ENCODE measurements at regions not wholly inside any gene's neighbourhood (a gene's known extent, or its start where the extent isn't known, plus 50 kb on each side); places are given as distances from the start of the nearest gene placed in this dataset.

DNA sequence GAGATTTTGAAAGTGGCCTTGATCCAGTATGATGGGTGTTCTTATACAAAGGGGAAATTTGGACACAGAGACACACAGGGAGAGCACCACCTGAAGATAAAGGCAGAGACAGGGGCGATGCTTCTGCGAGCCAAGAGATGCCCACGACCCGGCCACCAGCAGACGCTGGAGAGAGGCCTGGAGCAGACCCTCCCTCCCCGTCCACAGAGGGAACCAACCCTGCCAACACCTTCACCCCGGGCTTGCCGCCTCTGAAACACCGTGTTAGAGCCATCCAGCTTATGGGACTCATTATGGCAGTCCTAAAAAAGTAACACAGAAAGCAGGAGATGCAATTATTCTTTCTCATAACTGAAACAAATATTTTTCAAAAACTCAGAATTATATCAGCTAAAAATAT is 303.3 kb upstream of the SHH start:
- no peaks in the 10 kb centered on the region for H3K36me3 ChIP-seq (ENCODE audit: control insufficient read depth, insufficient read depth, low read length)
- H3K27me3 Mint-ChIP-seq (ENCODE audit: insufficient read depth, unreplicated experiment): peaks cover 4% of the 10 kb centered on the region
- no peak overlapping the region for H3K27ac Mint-ChIP-seq (ENCODE audit: unreplicated experiment)
- no peak for DNase-seq
- no peak overlapping the region for H3K4me3 Mint-ChIP-seq (ENCODE audit: unreplicated experiment)
- BruUV-seq (replicated peaks): no TSS peak
- H3K9me3 Mint-ChIP-seq (ENCODE audit: unreplicated experiment): no peaks in the 10 kb centered on the region
- H3K27me3 ChIP-seq (replicated peaks; ENCODE audit: control insufficient read depth, insufficient read depth, low read length): no peaks in the 10 kb centered on the region
- POLR2A ChIA-PET: no interaction called here
- TF ChIP-seq, protein P1, sequence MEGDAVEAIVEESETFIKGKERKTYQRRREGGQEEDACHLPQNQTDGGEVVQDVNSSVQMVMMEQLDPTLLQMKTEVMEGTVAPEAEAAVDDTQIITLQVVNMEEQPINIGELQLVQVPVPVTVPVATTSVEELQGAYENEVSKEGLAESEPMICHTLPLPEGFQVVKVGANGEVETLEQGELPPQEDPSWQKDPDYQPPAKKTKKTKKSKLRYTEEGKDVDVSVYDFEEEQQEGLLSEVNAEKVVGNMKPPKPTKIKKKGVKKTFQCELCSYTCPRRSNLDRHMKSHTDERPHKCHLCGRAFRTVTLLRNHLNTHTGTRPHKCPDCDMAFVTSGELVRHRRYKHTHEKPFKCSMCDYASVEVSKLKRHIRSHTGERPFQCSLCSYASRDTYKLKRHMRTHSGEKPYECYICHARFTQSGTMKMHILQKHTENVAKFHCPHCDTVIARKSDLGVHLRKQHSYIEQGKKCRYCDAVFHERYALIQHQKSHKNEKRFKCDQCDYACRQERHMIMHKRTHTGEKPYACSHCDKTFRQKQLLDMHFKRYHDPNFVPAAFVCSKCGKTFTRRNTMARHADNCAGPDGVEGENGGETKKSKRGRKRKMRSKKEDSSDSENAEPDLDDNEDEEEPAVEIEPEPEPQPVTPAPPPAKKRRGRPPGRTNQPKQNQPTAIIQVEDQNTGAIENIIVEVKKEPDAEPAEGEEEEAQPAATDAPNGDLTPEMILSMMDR (IDR thresholded peaks at IDR 0.05; ENCODE audit: insufficient read depth in 1 of 2, low read depth in 1 of 2, low read length in 1 of 2, severe bottlenecking in 1 of 2, unreplicated experiment in 1 of 2): no peak
- H3K36me3 Mint-ChIP-seq (ENCODE audit: insufficient read depth, unreplicated experiment): no peaks in the 10 kb centered on the region
- H3K4me1 ChIP-seq: no peaks in the 10 kb centered on the region
- intact Hi-C loops (cut with micrococcal nuclease; ENCODE audit: unreplicated experiment): no loop called here
- CTCF ChIA-PET: no interaction called here
- H3K4me3 ChIP-seq (ENCODE audit: low read depth, low read length): no peak overlapping the region
- no peaks in the 10 kb centered on the region for H3K9me3 ChIP-seq
- no peaks in the 10 kb centered on the region for H3K4me1 Mint-ChIP-seq (ENCODE audit: low read depth, unreplicated experiment)

DNA sequence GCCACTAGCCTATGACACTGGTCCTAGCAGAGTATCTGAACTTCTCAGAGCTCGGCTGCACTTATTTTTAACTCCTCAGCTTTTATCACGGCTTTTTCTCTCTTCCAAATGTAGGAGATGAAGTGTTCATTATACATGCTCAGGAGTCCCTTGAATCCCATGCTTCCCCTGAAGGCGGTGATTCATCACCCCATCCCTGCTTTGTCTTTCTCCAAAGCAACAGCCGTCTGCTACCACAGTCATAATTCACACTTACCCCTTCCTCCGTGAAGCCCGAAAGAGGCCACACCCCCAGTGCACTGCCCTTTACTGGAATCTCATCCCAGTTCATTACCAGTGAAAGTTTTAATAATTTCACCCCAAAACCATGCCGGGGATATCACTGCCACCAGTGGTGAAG is 301.5 kb upstream of the SHH start:
- Mint-ChIP-seq H3K27ac (ENCODE audit: unreplicated experiment) (no peak overlapping the region), H3K9me3 (ENCODE audit: unreplicated experiment) (no peaks in the 10 kb centered on the region), H3K4me3 (ENCODE audit: unreplicated experiment) (no peak overlapping the region), H3K27me3 (ENCODE audit: insufficient read depth, unreplicated experiment) (peaks cover 4% of the 10 kb centered on the region), H3K36me3 (ENCODE audit: insufficient read depth, unreplicated experiment) (no peaks in the 10 kb centered on the region), H3K4me1 (ENCODE audit: low read depth, unreplicated experiment) (no peaks in the 10 kb centered on the region)
- no peaks in the 10 kb centered on the region for H3K36me3 ChIP-seq (ENCODE audit: control insufficient read depth, insufficient read depth, low read length)
- CTCF ChIA-PET: no interaction called here
- H3K9me3 ChIP-seq: no peaks in the 10 kb centered on the region
- H3K4me3 ChIP-seq (ENCODE audit: low read depth, low read length): no peak overlapping the region
- no TSS peak for BruUV-seq (replicated peaks)
- H3K4me1 ChIP-seq: no peaks in the 10 kb centered on the region
- POLR2A ChIA-PET: no interaction called here
- TF ChIP-seq, protein P1 (IDR thresholded peaks at IDR 0.05; ENCODE audit: insufficient read depth in 1 of 2, low read depth in 1 of 2, low read length in 1 of 2, severe bottlenecking in 1 of 2, unreplicated experiment in 1 of 2): no peak
- intact Hi-C loops (cut with micrococcal nuclease; ENCODE audit: unreplicated experiment): no loop called here
- no peak for DNase-seq
- no peaks in the 10 kb centered on the region for H3K27me3 ChIP-seq (replicated peaks; ENCODE audit: control insufficient read depth, insufficient read depth, low read length)

DNA sequence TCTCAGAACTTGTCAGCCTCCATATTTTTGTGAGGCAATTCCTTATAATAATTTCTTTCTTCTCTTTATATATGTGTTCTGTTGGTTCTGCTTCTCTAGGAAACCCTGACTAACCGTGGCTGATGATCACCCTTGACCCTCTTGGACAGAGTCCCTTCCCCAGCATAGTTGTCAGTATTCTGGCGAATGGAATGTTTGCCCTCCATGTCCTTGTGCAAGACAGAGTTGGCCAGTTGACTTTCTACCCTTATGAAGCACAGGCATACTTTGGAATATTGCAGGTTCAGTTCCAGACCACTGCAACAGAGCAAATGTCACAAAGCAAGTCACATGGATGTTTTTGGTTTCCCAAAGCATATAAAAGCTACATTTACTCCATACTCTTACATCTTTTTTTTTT is 297.7 kb upstream of the SHH start:
- Histone ChIP-seq H3K4me3 (ENCODE audit: low read depth, low read length) (no peak overlapping the region), H3K4me1 (no peaks in the 10 kb centered on the region), H3K9me3 (no peaks in the 10 kb centered on the region), H3K36me3 (ENCODE audit: control insufficient read depth, insufficient read depth, low read length) (no peaks in the 10 kb centered on the region), H3K27me3 (replicated peaks; ENCODE audit: control insufficient read depth, insufficient read depth, low read length) (no peaks in the 10 kb centered on the region)
- no peaks in the 10 kb centered on the region for H3K4me1 Mint-ChIP-seq (ENCODE audit: low read depth, unreplicated experiment)
- H3K9me3 Mint-ChIP-seq (ENCODE audit: unreplicated experiment): no peaks in the 10 kb centered on the region
- ChIA-PET CTCF (no interaction called here), POLR2A (no interaction called here)
- no peaks in the 10 kb centered on the region for H3K36me3 Mint-ChIP-seq (ENCODE audit: insufficient read depth, unreplicated experiment)
- BruUV-seq (replicated peaks): no TSS peak
- DNase-seq: no peak
- TF ChIP-seq, protein P1 (IDR thresholded peaks at IDR 0.05; ENCODE audit: insufficient read depth in 1 of 2, low read depth in 1 of 2, low read length in 1 of 2, severe bottlenecking in 1 of 2, unreplicated experiment in 1 of 2): no peak
- intact Hi-C loops (cut with micrococcal nuclease; ENCODE audit: unreplicated experiment): no loop called here
- no peak overlapping the region for H3K4me3 Mint-ChIP-seq (ENCODE audit: unreplicated experiment)
- no peak overlapping the region for H3K27ac Mint-ChIP-seq (ENCODE audit: unreplicated experiment)
- peaks cover 4% of the 10 kb centered on the region for H3K27me3 Mint-ChIP-seq (ENCODE audit: insufficient read depth, unreplicated experiment)
